MCF 10A (cell line): ENCODE measurements at regions not wholly inside any gene's neighbourhood (a gene's known extent, or its start where the extent isn't known, plus 50 kb on each side); places are given as distances from the start of the nearest gene placed in this dataset.

Experiments used
- BruUV-seq: library from RNA; stranded (reverse); fragments of 400-500 nt; replicated peaks from 2 replicates; lab custom pipeline; 2021; lab: Mats Ljungman, UMichigan
- CTCF ChIA-PET: fragments of 300-600 bp; sonication (Branson Sonifier 250); formaldehyde crosslinking; extraction: SDS; loops from one replicate; lab custom pipeline; 2021; ENCODE audit warnings: antibody characterized with exemption, inconsistent platforms; lab: Yijun Ruan, JAX
- POLR2A ChIA-PET: fragments of 300-600, 350-650 bp; sonication (Branson Sonifier 250); formaldehyde crosslinking; extraction: SDS; loops from one replicate; lab custom pipeline; 2020; ENCODE audit warnings: antibody characterized with exemption, inconsistent platforms; lab: Yijun Ruan, JAX
- DNase-seq: peaks from one replicate; pipeline ENCODE4 v3.0.0-alpha.2; 2018; ENCODE audit not compliant: unreplicated experiment
- H3K27ac Mint-ChIP-seq: one replicate; pipeline ENCODE4 v1.8.0; 2022; ENCODE audit warnings: mild to moderate bottlenecking, low read depth, mixed read lengths; ENCODE audit not compliant: unreplicated experiment
- H3K27me3 Mint-ChIP-seq: one replicate; pipeline ENCODE4 v1.8.0; 2022; ENCODE audit warnings: mixed read lengths; ENCODE audit not compliant: insufficient read depth, unreplicated experiment
- H3K36me3 Mint-ChIP-seq: one replicate; pipeline ENCODE4 v1.8.0; 2022; ENCODE audit warnings: mild to moderate bottlenecking, moderate library complexity, mixed read lengths; ENCODE audit not compliant: insufficient read depth, unreplicated experiment
- H3K4me1 Mint-ChIP-seq: one replicate; pipeline ENCODE4 v1.8.0; 2022; ENCODE audit warnings: mixed read lengths; ENCODE audit not compliant: insufficient read depth, unreplicated experiment
- H3K4me3 Mint-ChIP-seq: one replicate; pipeline ENCODE4 v1.8.0; 2022; ENCODE audit warnings: mild to moderate bottlenecking, moderate library complexity, mixed read lengths; ENCODE audit not compliant: unreplicated experiment
- H3K9me3 Mint-ChIP-seq: one replicate; pipeline ENCODE4 v1.8.0; 2022; ENCODE audit warnings: mixed read lengths; ENCODE audit not compliant: unreplicated experiment
- CTCF ChIP-seq: fragments of 200-600 bp; IDR thresholded peaks from one replicate; pipeline ENCODE4 v1.8.0; 2022; ENCODE audit warnings: antibody characterized with exemption, mild to moderate bottlenecking; ENCODE audit not compliant: unreplicated experiment
- intact Hi-C: fragments of 100-400 bp; cut with micrococcal nuclease; formaldehyde crosslinking; loops from 2 replicates; pipeline ENCODE4 v1.14.1; 2022

- peaks cover 47% of the 10 kb centered on the region for H3K4me1 Mint-ChIP-seq
- TF ChIP-seq CTCF = no peak
- CTCF ChIA-PET = no interaction called here
- no peaks in the 10 kb centered on the region for H3K36me3 Mint-ChIP-seq
- no TSS peak for BruUV-seq
- DNase-seq = no peak
- H3K4me3 Mint-ChIP-seq = no peak overlapping the region
- H3K9me3 Mint-ChIP-seq = no peaks in the 10 kb centered on the region
- no peak overlapping the region for H3K27ac Mint-ChIP-seq
- intact Hi-C loops = loop anchor here (5.0 kb wide), 2 partner anchors 97 to 352 kb away; partner anchors contain the start of gene VEGFC
- no peaks in the 10 kb centered on the region for H3K27me3 Mint-ChIP-seq
- POLR2A ChIA-PET = interaction anchor here (0.8 kb wide), 1 partner anchor 9 kb away, joined by 3 read pairs; no protein-coding TSS in a partner anchor
Observed at GRCh38 chr4:176440698-176441097, 120.9 kb downstream of the SPCS3 start.

- Mint-ChIP-seq H3K27me3 (no peaks in the 10 kb centered on the region), H3K4me3 (no peak overlapping the region), H3K27ac (peak overlapping the region; percentile 96), H3K36me3 (no peaks in the 10 kb centered on the region), H3K9me3 (no peaks in the 10 kb centered on the region), H3K4me1 (peaks cover 40% of the 10 kb centered on the region)
- DNase-seq = no peak
- CTCF ChIA-PET = interaction anchor here (0.8 kb wide), 1 partner anchor 12 kb away, joined by 3 read pairs; no protein-coding TSS in a partner anchor
- BruUV-seq = no TSS peak
- intact Hi-C loops = loop anchor here (5.0 kb wide), 2 partner anchors 96 to 351 kb away; partner anchors contain the start of gene VEGFC
- TF ChIP-seq CTCF = no peak
- POLR2A ChIA-PET = no interaction called here
Observed at GRCh38 chr4:176441594-176441993, 121.8 kb downstream of the SPCS3 start.

- Mint-ChIP-seq H3K27ac (peak overlapping the region; percentile 96), H3K4me3 (peak overlapping the region; percentile 61), H3K9me3 (no peaks in the 10 kb centered on the region), H3K27me3 (no peaks in the 10 kb centered on the region), H3K4me1 (peaks cover 34% of the 10 kb centered on the region), H3K36me3 (no peaks in the 10 kb centered on the region)
- ChIA-PET POLR2A (interaction anchor here (0.7 to 1.2 kb wide), 3 partner anchors 62 to 866 kb away, joined by 3 to 4 read pairs (median 3); no protein-coding TSS in a partner anchor), CTCF (interaction anchor here (1.3 to 1.7 kb wide), 2 partner anchors 9 to 868 kb away, joined by 4 read pairs; no protein-coding TSS in a partner anchor)
- intact Hi-C loops = loop anchor here (2.0 to 5.0 kb wide), 3 partner anchors 94 to 349 kb away; partner anchors contain the start of gene VEGFC
- peak; percentile 90 for DNase-seq
- no peak for TF ChIP-seq CTCF
- no TSS peak for BruUV-seq
Observed at GRCh38 chr4:176443117-176443516, 123.4 kb downstream of the SPCS3 start.

GRCh38 chr4:176443646-176444409 lies 124.1 kb downstream of the SPCS3 start:
- TF ChIP-seq CTCF = no peak
- Mint-ChIP-seq H3K4me3 (peak overlapping the region; percentile 61), H3K9me3 (no peaks in the 10 kb centered on the region), H3K27me3 (no peaks in the 10 kb centered on the region), H3K36me3 (no peaks in the 10 kb centered on the region), H3K4me1 (peaks cover 34% of the 10 kb centered on the region), H3K27ac (peak overlapping the region; percentile 96)
- peak; percentile 62 for DNase-seq
- ChIA-PET POLR2A (interaction anchor here (0.6 to 1.9 kb wide), 5 partner anchors 62 to 865 kb away, joined by 3 to 6 read pairs (median 4); no protein-coding TSS in a partner anchor), CTCF (interaction anchor here (0.5 to 1.7 kb wide), 5 partner anchors 9 to 868 kb away, joined by 3 to 4 read pairs (median 4); no protein-coding TSS in a partner anchor)
- TSS peak; percentile 92 for BruUV-seq
- intact Hi-C loops = loop anchor here (2.0 to 5.0 kb wide), 3 partner anchors 93 to 348 kb away; partner anchors contain the start of gene VEGFC
